IPS-15b (cell line): ENCODE measurements at regions not wholly inside any gene's neighbourhood (a gene's known extent, or its start where the extent isn't known, plus 50 kb on each side); places are given as distances from the start of the nearest gene placed in this dataset.

ENCODE experiments used
- H3K27me3 ChIP-seq: one replicate; pipeline ENCODE4 v1.6.1; 2013; ENCODE audit warnings: low read length; ENCODE audit not compliant: control insufficient read depth, insufficient read depth
- H3K36me3 ChIP-seq: one replicate; pipeline ENCODE4 v1.6.1; 2013; ENCODE audit warnings: low read length; ENCODE audit not compliant: control insufficient read depth, insufficient read depth
- H3K4me1 ChIP-seq: one replicate; pipeline ENCODE4 v1.6.1; 2013; ENCODE audit warnings: mild to moderate bottlenecking, low read length; ENCODE audit not compliant: control insufficient read depth, insufficient read depth
- H3K4me3 ChIP-seq: one replicate; pipeline ENCODE4 v1.5.1; 2013; ENCODE audit warnings: low read depth, low read length
- H3K9ac ChIP-seq: one replicate; pipeline ENCODE4 v1.6.1; 2013; ENCODE audit warnings: low read depth, mild to moderate bottlenecking, low read length
- H3K9me3 ChIP-seq: one replicate; pipeline ENCODE4 v1.6.1; 2013; ENCODE audit warnings: mild to moderate bottlenecking, low read length; ENCODE audit not compliant: control insufficient read depth, insufficient read depth

GRCh38 chr5:68554571-68555279 is 339.2 kb downstream of the PIK3R1 start:
- Histone ChIP-seq H3K4me3 (no peak overlapping the region), H3K9me3 (no peaks in the 10 kb centered on the region), H3K9ac (no peak overlapping the region), H3K27me3 (no peaks in the 10 kb centered on the region), H3K36me3 (no peaks in the 10 kb centered on the region), H3K4me1 (no peaks in the 10 kb centered on the region)

GRCh38 chr5:68555907-68556681 is 340.5 kb downstream of the PIK3R1 start:
- Histone ChIP-seq H3K9ac (no peak overlapping the region), H3K9me3 (no peaks in the 10 kb centered on the region), H3K36me3 (no peaks in the 10 kb centered on the region), H3K4me1 (no peaks in the 10 kb centered on the region), H3K27me3 (no peaks in the 10 kb centered on the region), H3K4me3 (no peak overlapping the region)

GRCh38 chr5:68557162-68557936 is 341.8 kb downstream of the PIK3R1 start:
- Histone ChIP-seq H3K4me1 (no peaks in the 10 kb centered on the region), H3K27me3 (no peaks in the 10 kb centered on the region), H3K36me3 (no peaks in the 10 kb centered on the region), H3K9ac (no peak overlapping the region), H3K4me3 (no peak overlapping the region), H3K9me3 (no peaks in the 10 kb centered on the region)

- no peaks in the 10 kb centered on the region for H3K27me3 ChIP-seq
- H3K36me3 ChIP-seq, result no peaks in the 10 kb centered on the region
- H3K4me3 ChIP-seq, result no peak overlapping the region
- no peaks in the 10 kb centered on the region for H3K9me3 ChIP-seq
- H3K4me1 ChIP-seq, result no peaks in the 10 kb centered on the region
- no peak overlapping the region for H3K9ac ChIP-seq
These were observed 346.8 kb downstream of the PIK3R1 start for GRCh38 chr5:68562308-68562707.

GRCh38 chr5:68565427-68565826 is 349.9 kb downstream of the PIK3R1 start:
- no peak overlapping the region for H3K9ac ChIP-seq
- no peaks in the 10 kb centered on the region for H3K9me3 ChIP-seq
- no peaks in the 10 kb centered on the region for H3K4me1 ChIP-seq
- H3K27me3 ChIP-seq, result no peaks in the 10 kb centered on the region
- H3K4me3 ChIP-seq, result no peak overlapping the region
- no peaks in the 10 kb centered on the region for H3K36me3 ChIP-seq

GRCh38 chr5:68576805-68577204 is 361.2 kb downstream of the PIK3R1 start:
- H3K4me3 ChIP-seq, result no peak overlapping the region
- H3K27me3 ChIP-seq, result no peaks in the 10 kb centered on the region
- no peaks in the 10 kb centered on the region for H3K4me1 ChIP-seq
- H3K36me3 ChIP-seq, result no peaks in the 10 kb centered on the region
- H3K9me3 ChIP-seq, result no peaks in the 10 kb centered on the region
- no peak overlapping the region for H3K9ac ChIP-seq

GRCh38 chr5:68582284-68582683 is 366.7 kb downstream of the PIK3R1 start:
- Histone ChIP-seq H3K9ac (no peak overlapping the region), H3K4me3 (no peak overlapping the region)

GRCh38 chr5:68587171-68587570 is 371.6 kb downstream of the PIK3R1 start:
- no peak overlapping the region for H3K4me3 ChIP-seq
- H3K36me3 ChIP-seq, result no peaks in the 10 kb centered on the region
- H3K9ac ChIP-seq, result no peak overlapping the region
- H3K9me3 ChIP-seq, result no peaks in the 10 kb centered on the region
- H3K27me3 ChIP-seq, result no peaks in the 10 kb centered on the region
- H3K4me1 ChIP-seq, result no peaks in the 10 kb centered on the region

More at GRCh38 chr5:68582284-68582683, 366.7 kb downstream of the PIK3R1 start:
- Histone ChIP-seq H3K27me3 (no peaks in the 10 kb centered on the region), H3K9me3 (no peaks in the 10 kb centered on the region), H3K4me1 (no peaks in the 10 kb centered on the region), H3K36me3 (no peaks in the 10 kb centered on the region)

GRCh38 chr5:68591850-68592249 is 376.3 kb downstream of the PIK3R1 start:
- Histone ChIP-seq H3K9me3 (peaks cover 5% of the 10 kb centered on the region), H3K4me1 (no peaks in the 10 kb centered on the region), H3K9ac (no peak overlapping the region), H3K27me3 (no peaks in the 10 kb centered on the region), H3K4me3 (no peak overlapping the region), H3K36me3 (no peaks in the 10 kb centered on the region)

- Histone ChIP-seq H3K4me1 (no peaks in the 10 kb centered on the region), H3K9ac (no peak overlapping the region), H3K36me3 (no peaks in the 10 kb centered on the region), H3K4me3 (no peak overlapping the region), H3K27me3 (no peaks in the 10 kb centered on the region), H3K9me3 (peaks cover 5% of the 10 kb centered on the region)
These were observed 376.8 kb downstream of the PIK3R1 start for GRCh38 chr5:68592351-68592750.

GRCh38 chr5:68593211-68593671 is 377.7 kb downstream of the PIK3R1 start:
- Histone ChIP-seq H3K4me3 (no peak overlapping the region), H3K36me3 (no peaks in the 10 kb centered on the region), H3K9me3 (peaks cover 5% of the 10 kb centered on the region), H3K4me1 (no peaks in the 10 kb centered on the region), H3K27me3 (no peaks in the 10 kb centered on the region), H3K9ac (no peak overlapping the region)
